ENCODE measurements at regions not wholly inside any gene's neighbourhood (a gene's known extent, or its start where the extent isn't known, plus 50 kb on each side); places are given as distances from the start of the nearest gene placed in this dataset.
"Not testable (repeated sequence)": the region's sequence is repeated elsewhere in the genome, so short reads cannot be mapped to it uniquely, and the experiment has no call there.

DNA sequence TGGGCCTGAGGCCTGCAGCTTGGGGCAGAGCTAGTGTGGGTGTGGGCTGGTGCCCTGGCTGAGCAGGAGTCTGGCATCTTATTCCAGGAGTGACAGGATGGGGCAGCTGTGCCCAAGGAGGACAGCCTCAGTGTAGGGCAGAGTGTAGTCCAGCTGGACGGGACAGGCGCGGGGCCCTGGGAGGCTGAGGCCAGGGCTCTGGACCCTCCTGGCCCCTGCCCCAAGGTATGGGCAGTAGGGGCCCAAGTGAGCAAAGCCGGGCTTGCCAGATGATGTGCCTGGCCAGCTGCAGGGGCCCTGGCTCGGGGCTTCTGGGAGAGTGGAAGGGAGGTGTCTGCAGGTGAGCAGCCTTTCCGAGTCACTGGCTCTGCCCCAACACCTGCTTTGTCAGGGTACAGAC, 1190.9 kb downstream of the BRD1 start:
- DNase-seq (ENCODE audit: low read depth, low spot score): no peak

DNA sequence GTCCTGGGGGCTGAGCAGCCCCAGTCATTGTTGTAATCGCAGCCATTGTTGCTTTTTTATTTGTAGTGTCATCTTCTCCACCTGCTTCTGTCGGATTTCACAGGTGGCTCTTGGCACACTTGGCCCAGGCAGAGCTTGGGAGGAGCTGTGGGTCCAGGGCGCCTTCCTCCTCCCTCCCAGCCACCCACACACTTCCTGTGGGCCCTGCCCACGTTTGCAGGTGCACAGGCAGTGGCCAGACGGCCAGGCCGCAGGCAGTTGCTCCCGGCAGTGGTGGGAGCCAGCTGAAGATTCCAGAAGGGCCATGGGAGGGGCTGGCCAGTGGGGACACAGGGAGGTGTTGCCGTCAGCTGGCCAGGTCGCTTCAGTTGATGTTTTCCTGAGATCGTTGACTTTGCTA, 1191.9 kb downstream of the BRD1 start:
- DNase-seq (ENCODE audit: low read depth, low spot score): no peak

DNA sequence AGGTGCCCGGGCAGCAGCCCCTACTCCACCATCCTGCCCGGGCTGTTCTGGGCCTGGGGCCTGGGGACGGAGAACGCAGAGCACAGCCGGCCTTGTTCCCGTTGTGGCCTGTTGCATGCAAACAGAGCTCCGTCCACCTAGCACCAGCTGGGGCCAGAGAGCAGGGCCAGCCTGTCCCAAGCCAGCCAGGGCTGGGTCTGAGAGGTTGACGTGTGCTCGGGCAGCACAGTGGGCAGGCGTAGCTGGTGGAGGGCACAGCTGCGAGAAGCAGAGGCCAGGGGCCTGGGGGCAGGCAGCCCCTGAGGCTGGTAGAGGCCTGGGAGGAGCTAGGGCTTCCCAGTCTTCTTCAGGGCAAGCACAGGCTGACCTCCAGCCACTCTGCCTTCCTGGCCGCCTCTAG, 1192.6 kb downstream of the BRD1 start:
- DNase-seq (ENCODE audit: low read depth, low spot score): no peak

DNA sequence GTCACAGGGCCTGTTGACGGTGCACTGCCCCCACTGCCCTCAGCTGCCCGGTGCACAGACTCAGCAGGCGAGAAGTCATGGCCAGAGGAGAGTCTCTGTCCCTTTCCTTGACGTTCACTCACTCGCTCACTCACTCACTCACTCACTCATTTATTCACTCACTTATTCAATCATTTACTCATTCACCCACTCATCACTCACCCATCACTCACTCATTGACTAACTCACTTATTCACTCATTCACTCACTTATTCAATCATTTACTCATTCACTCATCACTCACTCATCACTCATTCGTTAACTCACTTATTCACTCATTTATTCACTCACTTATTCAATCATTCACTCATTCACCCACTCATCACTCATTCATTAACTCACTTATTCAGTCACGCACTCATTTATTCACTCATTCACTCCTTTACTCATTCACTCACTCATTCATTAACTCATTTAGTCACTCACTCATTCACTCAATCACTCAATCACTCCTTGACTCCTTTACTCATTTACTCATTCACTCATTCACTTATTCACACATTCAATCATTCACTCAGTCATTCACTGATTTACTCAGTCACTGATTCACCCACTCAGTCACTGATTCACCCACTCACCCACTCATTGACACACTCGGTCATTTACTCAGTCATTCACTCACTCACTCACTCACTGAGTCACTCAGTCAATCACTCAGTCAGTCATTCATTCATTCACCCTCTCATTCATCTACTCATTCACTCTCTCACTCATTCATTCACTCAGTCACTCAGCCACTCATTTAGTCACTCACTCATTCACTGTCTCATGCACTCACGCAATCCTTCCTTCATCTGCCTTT, 1193.5 kb downstream of the BRD1 start:
- DNase-seq (ENCODE audit: low read depth, low spot score): no peak

DNA sequence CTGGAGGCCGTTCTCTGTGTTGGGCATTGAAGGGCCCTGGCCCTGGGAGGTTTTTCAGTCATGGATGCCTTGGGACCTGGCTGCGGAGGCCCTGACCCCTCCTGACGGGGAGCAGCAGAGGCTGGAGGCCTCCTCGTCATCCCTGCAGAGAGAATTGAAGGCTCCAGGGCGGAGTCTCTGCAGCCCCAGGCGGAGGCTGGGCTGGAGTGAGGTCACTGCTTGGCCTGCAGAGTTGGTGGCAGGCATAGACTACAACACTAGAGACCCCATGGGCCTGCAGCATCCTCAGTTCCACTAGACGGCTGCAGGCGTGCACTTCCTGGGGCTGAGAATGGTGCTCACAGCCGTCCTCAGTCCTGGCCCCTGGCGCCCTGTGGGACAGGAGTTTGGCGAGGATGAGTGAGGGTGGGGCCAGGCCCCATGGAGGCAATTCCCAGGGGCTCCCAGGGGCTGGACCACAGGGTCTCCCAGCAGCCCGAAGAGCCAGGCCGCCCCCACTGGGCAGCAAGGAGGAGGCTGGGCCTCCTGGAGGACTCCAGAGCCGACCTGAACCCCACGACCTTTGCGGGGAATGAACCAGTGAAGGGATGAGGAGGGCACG, 1194.9 kb downstream of the BRD1 start:
- DNase-seq (ENCODE audit: low read depth, low spot score): no peak

DNA sequence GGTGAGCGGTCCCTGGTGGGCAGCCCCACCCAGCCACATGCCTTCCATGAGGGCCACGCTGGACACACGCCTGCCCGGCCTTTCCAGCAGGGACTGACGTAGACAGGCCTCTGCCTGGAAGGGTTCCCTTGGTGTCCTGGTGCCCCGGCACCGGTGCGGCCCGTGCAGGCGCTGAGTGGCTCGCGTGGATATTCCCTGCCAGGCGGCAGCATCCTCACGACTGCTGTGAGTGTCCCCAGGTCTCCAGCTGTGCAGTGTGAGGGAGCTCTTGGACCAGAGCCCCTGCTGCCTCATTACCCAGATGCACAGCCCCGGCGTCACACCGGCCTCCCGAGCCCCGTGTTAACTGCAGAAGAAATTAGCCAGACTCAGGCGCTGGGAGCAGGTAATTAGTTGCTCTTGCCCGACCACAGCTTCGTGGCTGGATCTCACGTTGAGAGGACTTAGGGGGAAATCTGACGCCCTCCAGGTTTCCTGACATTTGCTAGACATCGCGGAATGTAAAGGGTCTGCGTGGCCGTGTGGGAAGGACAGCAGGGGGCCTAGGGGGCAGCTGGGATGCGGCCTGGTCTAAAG, 1196.3 kb downstream of the BRD1 start:
- no peak for DNase-seq (ENCODE audit: low read depth, low spot score)

DNA sequence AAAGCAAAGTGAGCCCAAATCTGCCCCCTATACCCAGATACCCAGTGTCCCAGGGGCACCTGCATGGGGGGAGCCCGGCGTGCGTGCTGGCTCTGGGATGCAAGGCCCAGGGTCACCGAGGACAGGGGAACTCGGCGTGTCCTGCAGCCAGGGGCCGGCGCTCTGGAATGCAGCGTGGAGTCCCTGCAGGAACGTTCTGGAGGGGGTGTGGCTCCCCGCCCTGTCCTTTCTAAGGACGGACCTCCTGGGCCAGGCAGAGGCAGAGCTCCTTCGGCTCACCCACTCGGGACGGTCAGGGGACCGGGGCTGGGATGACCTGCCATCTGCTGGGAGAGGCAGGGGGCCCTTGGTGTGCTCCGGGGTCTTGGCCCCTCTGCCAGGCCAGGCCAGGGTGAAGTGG, 1196.8 kb downstream of the BRD1 start:
- no peak for DNase-seq (ENCODE audit: low read depth, low spot score)

DNA sequence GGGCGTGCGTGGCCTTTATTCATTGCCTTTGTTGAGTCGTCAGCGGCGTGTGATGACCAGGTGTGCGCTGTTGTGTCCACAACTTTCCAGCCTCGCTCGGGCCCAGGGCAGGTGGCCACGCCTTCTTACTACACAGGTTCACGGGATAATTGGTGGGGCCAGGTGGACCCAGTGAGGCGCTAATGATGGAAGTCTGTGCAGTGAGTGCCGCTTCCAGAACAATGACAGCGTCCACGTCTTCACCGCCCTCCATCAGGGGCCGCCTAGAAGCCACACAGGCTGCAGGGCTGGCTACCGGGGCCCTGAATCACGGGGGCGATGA, 1197.3 kb downstream of the BRD1 start:
- no peak for DNase-seq (ENCODE audit: low read depth, low spot score)

DNA sequence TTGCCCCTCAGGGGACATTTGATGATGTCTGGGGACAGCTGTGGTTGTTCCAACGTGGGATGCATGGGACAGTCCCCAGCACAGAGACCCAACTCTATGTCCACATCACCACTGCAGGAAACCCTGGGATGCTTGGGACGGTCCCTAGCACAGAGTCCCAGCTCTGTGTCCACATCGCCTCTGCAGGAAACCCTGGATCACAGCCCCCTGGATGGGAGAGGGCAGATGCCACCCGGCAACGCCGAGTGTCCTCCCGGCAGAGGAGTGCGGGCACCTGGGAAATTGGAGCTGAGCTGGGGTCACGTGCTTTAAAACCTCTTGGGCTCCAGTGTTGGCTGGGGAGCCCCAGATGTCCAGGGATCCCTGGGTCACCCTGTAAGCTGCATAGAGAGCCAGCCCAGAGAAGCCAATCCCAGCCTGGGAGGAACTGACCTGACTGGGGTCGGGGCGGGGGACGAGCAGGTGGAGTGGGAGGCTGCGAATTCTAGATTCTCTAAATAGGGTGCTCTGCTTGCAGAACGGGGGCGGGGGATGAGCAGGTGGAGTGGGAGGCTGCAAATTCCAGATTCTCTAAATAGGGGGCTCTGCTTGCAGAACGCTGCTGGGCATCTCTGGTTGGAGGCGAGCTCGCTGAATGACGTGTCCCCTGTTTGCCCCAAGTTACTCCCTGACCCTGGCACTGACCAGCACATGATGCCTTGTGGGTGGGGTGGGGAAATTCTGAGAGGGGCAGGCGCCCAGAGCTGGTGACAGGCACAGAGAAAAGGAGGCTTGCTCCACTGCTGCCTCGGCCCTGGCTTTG, 1197.8 kb downstream of the BRD1 start:
- no peak for DNase-seq (ENCODE audit: low read depth, low spot score)

DNA sequence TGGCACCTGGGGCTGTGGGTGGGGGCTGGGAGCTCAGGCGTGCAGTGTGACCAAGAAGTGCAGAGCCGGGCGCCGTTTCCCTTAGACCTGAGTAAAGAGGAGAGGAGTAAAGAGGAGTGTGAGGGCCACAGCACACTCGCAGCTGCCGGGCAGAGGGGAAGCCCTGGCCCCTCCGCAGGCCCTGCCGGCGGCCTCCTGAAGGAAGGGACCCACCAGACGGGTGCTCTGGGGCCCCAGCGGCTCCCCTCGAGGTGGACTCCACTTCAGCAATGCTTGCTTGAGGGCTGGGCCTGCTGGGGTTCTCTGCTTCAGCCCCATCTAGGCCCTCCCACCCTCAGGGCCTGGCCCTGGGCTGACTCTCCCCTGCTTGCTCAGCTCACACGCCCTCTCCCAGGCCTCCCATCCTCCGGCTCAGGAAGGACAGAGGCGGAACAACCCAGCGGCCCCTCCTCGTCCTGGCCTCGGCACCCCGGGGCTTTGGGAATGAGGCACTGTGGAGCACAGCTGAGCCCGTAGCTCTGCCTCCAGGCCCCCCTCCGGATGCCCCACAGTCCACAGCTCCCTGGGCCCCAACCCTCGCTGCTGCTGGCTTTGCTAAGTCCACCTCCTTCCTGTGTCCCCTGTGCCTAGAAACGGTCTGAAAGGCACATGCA, 1198.7 kb downstream of the BRD1 start:
- DNase-seq (ENCODE audit: low read depth, low spot score): no peak

DNA sequence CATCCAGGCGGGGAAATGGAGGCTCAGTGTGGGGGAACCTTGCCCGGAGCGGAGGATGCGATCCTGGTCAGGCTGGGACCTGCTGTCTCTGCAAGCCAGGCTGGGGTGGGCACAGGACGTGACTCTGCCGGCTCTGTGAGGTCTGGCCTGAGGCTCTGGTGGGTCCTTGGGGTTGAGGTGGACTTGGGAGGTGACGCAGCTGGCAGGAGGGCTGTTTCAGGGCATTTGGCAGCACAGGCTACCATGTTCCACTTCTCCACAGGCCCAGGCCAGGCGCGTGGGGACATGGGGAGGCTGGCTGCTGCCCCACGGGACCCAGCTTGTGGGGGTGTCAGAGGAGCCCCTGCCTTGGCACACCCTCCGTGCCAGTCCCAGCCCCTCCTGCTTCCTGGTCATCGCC, 1199.7 kb downstream of the BRD1 start:
- DNase-seq (ENCODE audit: low read depth, low spot score): no peak

DNA sequence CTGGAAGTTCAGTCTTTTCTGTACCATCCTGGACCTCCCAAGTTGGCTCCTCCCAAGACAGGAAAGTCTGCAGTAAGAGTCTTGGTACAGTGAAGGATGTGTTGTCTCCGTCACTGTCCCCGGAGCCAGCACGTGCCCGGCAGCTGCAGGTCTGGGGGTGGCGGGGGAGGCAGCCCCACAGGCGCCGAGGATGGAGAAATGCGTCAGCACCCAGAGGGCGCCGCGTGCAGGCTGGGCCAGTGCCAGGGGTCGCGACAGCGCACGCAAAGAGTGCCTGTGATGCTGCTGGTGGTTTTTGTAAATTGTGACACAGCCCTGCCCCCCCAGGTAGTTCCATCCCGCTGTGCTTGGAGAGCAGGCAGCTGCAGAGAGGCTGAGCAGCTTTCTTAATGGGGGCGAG, 1200.5 kb downstream of the BRD1 start:
- DNase-seq (ENCODE audit: low read depth, low spot score): no peak

DNA sequence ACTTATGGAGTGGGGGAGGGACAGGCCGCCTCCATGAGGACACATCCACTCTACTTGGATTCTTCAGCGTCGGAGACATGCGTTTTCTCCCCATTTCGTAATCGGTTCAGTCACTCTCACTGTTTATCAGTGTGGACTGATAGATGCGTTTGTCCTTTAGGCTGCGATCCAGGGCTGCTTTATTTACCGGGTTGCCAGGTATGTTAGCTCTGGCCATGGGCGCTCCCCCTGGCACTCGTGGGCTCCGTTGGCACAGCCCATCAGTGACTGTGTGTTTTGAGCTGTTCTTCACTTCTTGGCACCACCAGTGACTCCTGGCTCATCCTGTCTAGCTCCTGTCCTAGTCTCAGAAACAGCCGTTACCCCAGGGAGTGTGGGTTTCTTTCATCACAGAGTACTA, 1203.3 kb downstream of the BRD1 start:
- no peak for DNase-seq (ENCODE audit: low read depth, low spot score)

DNA sequence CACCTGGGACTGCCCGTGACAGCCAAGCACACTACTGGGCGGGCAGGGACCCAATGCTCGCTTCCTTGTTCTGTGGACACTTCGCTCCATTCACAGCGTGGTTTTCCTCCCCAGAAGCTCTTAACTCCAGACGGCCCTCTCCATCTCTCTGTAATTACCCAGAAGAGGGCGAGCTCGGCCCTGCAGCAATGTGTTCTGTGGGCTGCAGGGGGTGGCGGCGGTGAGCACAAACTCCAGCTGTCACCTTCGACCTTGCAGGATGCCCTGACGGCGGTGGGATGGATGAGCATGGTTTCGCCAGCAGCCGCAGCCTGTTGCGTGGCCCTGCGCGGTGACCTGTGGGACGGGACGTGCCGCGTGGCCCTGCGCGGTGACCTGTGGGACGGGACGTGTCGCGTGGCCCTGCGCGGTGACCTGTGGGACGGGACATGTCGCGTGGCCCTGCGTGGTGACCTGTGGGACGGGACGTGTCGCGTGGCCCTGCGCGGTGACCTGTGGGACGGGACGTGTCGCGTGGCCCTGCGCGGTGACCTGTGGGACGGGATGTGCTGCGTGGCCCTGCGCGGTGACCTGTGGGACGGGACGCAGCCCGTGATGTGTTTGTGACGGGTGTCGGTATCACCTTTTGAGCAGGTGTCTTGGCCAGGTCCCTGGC, 1204.7 kb downstream of the BRD1 start:
- no peak for DNase-seq (ENCODE audit: low read depth, low spot score)

DNA sequence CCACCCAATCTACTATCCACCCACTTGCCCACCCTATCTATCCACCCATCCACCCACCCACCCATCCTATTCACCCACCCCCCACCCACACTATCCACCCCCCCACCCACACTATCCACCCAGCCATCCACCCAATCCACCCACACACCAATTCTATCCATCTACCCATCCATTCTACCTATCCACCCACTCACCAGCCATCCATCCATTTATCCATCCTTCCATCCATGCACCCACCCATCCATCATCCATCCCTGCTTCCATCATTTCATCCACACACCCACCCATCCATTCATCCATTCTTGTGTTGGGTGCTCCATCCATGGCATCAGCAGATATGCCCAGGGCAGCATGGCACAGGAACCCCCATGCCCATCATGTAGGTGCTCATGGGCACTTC, 1206.6 kb downstream of the BRD1 start:
- no peak for DNase-seq (ENCODE audit: low read depth, low spot score)

DNA sequence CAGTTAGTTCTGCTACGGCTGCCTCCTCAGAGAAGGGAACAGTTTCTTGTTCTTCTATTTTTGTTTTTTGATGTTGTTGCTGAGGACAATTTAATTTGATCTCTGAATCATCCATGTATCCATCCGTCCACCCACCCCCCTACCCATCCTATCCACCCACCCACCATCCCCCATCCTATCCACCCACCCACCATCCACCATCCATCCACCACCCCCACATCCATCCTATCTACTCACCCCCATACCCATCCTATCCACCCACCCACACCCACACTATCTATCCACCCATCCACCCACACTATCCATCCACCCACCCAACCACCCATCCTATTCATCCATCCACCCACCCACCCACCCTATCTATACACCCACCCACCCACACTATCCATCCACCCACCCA, 1207.2 kb downstream of the BRD1 start:
- DNase-seq (ENCODE audit: low read depth, low spot score): not testable (repeated sequence)

DNA sequence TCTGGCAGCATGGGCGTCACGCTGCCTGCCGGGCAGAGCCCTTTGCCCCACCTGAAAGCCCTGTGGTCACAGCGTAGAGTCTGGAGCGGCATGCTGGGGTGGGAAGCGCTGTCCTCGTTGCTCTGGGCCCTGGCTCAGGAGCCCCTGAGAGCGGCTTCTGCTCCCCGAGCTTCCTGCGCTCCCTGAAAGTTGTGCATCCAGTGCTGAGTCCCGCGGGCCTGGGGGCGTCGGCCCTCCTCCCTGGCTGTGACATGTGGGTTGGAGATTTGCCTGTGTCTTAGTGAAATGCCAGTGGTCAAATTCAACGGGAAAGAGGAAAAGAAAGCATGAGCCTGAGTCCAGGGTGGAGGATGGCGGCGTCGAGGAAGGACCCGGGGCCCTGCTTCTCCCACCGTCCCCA, 1208.0 kb downstream of the BRD1 start:
- no peak for DNase-seq (ENCODE audit: low read depth, low spot score)

DNA sequence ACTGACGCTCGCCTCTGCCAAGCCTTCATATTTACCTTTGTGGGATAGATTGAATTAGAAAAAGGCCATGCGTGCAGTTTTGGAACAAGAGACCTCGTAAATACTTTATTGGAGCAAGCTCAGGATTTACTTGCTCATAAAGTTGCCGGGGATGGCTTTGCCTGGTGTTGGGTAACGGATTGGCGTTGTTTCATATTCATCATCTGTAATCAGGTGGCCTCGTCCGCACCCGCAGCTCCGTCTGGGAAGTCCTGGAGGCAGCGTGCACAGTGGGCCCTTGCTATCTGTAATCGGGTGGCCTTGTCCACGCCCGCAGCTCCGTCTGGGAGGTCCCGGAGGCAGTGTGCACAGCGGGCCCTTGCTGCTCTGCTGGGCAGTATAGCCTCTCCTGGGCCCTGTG, 1209.3 kb downstream of the BRD1 start:
- DNase-seq (ENCODE audit: low read depth, low spot score): no peak

DNA sequence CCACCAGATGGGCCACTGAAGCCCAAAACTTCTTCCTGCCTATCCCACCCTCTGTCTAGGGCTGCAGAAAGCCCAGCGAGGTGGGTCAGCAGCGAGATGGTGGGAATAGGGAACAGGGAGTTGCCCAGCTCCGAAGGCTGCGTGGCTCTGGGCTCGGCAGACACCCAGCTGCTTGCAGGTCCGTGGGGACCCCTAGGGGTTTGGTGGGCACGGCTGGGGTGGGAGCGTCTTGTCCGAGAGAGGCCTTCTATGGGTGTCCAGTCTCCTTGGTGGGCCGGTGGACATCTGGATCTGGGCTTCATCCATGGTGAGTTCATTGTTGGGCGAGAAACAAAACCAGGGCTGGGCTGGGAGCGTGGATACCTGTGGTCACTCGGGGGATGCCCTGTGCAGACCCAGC, 1211.0 kb downstream of the BRD1 start:
- no peak for DNase-seq (ENCODE audit: low read depth, low spot score)

DNA sequence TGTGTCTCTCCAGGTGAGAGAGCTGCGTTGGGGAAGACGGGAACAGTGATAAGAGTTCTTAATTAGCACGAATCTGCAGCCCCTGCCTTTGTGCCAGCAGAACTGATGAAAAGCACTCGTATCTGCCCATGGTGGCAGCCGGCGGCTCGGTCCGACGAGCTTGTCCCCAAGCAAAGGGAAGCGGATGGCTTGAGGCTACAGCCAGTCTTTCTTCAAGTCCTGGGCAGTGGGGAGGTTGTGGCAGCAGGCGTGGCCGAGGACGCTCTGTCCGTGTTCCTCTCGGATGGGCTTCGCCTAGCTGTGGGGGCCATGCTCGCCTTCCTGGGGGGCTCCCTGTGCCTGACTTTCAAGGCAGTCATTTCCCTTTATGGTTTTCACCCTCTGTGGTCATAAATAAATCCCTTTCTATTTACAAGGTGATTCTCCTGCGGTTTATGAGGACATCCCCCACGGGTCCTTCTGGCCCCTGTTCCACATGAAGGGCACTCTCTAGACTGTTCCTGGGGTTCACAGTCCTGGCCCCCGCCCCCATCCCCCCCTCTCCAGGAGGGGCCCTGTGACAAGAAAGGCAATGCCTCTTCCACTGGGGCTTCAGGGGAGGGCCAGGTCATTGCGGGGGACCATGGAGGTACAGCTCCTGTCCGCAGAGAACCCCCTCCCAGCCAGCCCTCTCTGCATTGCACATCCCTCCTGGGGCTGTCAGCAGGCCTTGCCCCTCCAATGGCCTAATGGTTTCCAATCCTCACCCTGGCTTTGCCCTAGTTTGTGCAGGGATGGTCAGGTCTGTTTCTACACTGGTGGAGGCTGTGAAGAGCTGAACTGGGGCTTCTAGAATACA, 1212.3 kb downstream of the BRD1 start:
- DNase-seq (ENCODE audit: low read depth, low spot score): no peak
